ENCODE measurements at regions not wholly inside any gene's neighbourhood (a gene's known extent, or its start where the extent isn't known, plus 50 kb on each side); places are given as distances from the start of the nearest gene placed in this dataset.
"Not testable (repeated sequence)": the region's sequence is repeated elsewhere in the genome, so short reads cannot be mapped to it uniquely, and the experiment has no call there.

DNA sequence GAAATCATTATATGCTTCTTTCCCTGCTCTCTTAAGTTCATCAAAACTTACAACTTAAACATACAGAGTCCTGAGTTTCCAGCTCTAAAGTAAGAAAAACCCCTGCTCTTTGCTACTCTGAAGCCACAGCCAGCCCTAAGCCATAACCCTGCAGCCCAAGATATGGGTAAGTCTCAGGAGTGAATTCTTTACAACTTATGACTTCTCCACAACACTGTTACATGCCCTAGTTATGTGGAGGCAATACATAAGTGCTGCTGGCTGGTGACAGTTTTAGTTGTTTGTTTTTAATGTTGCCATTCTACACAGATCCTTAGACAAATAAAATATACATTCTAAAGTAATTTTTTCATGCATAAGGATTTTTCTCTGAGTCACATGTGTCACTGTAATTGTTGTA lies 100.2 kb downstream of the FBXO8 start:
- TF ChIP-seq, protein P1, sequence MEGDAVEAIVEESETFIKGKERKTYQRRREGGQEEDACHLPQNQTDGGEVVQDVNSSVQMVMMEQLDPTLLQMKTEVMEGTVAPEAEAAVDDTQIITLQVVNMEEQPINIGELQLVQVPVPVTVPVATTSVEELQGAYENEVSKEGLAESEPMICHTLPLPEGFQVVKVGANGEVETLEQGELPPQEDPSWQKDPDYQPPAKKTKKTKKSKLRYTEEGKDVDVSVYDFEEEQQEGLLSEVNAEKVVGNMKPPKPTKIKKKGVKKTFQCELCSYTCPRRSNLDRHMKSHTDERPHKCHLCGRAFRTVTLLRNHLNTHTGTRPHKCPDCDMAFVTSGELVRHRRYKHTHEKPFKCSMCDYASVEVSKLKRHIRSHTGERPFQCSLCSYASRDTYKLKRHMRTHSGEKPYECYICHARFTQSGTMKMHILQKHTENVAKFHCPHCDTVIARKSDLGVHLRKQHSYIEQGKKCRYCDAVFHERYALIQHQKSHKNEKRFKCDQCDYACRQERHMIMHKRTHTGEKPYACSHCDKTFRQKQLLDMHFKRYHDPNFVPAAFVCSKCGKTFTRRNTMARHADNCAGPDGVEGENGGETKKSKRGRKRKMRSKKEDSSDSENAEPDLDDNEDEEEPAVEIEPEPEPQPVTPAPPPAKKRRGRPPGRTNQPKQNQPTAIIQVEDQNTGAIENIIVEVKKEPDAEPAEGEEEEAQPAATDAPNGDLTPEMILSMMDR (conservative IDR thresholded peaks at IDR 0.05; ENCODE audit: low read depth, low read length) = no peak
- peak; percentile 13 for DNase-seq (ENCODE audit: low read depth)
- H3K4me3 ChIP-seq (ENCODE audit: low read depth, low read length) = no peak overlapping the region

DNA sequence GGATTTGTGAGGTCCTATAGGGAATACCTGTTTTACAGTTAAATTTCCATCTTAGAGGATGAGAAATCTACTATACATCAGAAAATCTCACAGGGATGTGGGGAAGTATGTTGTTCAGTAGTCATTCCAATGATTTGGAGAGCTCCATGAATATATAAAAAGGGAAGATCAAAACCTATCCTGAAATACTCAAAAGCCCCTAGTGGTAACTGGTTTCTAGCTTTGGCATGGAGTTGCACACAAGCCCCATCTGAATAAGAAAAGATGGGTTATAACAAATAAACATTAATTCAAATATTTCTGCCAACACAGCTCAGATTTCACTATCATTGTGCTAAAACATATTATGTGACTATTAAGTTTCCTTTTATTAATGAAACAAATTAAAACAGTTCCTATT lies 101.6 kb downstream of the FBXO8 start:
- no peak for DNase-seq (ENCODE audit: low read depth)
- H3K4me3 ChIP-seq (ENCODE audit: low read depth, low read length) = no peak overlapping the region
- TF ChIP-seq, protein P1 (conservative IDR thresholded peaks at IDR 0.05; ENCODE audit: low read depth, low read length) = no peak

DNA sequence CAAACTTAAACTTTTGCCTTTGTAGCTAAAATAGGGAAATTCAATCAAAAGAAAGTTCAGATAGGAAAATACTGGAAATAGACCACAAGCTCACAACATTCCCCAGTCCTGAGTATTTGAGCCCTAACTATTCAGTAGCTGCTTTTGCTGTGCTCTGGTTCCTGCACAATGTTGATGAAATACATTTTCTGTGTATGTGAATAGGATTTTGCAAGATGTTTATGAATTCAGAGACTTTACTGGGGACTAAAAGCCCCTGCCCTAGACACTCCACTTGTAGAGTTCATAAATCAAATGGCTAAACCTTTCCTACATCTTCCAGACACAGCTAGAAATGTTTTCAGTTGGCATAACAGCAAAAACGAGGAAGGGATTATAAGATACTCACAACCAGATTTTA lies 105.9 kb downstream of the FBXO8 start:
- TF ChIP-seq, protein P1 (conservative IDR thresholded peaks at IDR 0.05; ENCODE audit: low read depth, low read length) = no peak
- H3K4me3 ChIP-seq (ENCODE audit: low read depth, low read length) = no peak overlapping the region
- DNase-seq (ENCODE audit: low read depth) = no peak

DNA sequence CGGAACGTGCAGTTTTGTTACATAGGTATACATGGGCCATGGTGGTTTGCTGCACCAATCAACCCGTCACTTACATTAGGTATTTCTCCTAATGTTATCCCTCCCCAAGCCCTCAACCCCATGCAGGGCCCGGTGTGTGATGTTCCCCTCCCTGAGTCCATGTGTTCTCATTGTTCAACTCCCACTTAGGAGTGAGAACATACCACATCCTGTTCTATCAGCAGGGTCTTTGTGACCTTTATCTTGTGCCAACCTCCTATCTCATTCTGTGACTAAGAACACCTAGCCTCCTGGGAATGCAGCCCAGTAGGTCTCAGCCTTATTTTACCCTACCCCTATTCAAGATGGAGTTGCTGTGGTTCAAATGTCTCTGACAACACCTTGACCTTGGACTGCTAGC lies 107.6 kb downstream of the FBXO8 start:
- not testable (repeated sequence) for H3K4me3 ChIP-seq (ENCODE audit: low read depth, low read length); DNase-seq (ENCODE audit: low read depth)

DNA sequence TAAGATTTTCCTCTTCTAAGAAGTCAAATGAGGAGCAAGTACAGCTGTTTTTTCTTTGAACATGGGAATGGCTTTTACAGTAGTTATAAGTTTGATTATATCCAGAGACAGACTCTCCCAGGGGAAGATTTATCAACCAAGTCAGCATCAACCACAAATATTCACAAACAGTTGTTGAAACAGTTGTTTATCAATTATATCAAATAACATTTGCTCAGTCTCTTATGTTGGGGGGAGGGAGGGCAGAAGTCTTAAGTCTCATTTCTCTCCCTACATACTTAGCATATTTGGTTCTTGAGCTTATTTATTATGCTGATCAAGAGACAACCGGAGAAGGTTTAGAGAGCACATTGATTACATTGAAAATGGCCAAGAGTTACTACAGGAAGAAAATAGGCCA lies 110.1 kb downstream of the FBXO8 start:
- TF ChIP-seq, protein P1 (conservative IDR thresholded peaks at IDR 0.05; ENCODE audit: low read depth, low read length) = no peak
- H3K4me3 ChIP-seq (ENCODE audit: low read depth, low read length) = no peak overlapping the region
- no peak for DNase-seq (ENCODE audit: low read depth)

DNA sequence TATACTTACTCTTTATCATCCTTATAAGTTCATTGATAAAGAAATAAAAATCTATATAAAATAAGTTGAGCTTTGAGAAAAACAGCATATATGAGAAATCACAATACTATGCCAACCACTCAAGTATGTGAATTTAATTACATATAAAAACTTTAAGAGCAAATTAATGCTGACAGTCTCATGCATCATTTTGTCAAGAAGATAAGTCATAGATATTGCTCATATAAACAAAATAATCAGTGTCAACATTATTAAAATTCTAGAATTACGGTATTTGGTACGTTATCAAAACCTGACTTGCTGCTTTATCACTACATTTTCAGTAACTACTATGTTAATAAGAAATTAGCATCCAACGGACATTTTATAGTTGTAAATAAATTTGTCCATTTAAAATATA lies 111.2 kb downstream of the FBXO8 start:
- no peak for DNase-seq (ENCODE audit: low read depth)
- TF ChIP-seq, protein P1 (conservative IDR thresholded peaks at IDR 0.05; ENCODE audit: low read depth, low read length) = no peak
- H3K4me3 ChIP-seq (ENCODE audit: low read depth, low read length) = no peak overlapping the region

DNA sequence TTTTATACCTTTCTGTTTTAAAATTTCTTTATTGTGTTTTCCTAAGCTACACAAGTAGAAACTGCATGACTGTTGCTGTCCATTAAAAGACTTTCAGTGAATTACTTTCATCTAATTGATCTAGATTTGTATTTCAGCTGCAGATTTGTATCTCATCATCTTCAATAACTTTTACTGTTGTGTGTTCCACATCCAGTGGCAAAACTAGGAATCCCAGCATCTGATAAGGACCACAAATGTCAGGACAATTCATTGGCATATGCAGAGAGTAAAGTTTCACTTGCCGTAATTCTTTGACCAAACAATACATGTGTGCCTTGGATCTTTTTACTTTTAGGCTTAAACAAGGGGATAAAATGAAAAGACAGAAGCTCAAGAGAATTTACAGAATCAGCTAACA lies 112.6 kb downstream of the FBXO8 start:
- H3K4me3 ChIP-seq (ENCODE audit: low read depth, low read length) = no peak overlapping the region
- TF ChIP-seq, protein P1 (conservative IDR thresholded peaks at IDR 0.05; ENCODE audit: low read depth, low read length) = no peak
- no peak for DNase-seq (ENCODE audit: low read depth)

DNA sequence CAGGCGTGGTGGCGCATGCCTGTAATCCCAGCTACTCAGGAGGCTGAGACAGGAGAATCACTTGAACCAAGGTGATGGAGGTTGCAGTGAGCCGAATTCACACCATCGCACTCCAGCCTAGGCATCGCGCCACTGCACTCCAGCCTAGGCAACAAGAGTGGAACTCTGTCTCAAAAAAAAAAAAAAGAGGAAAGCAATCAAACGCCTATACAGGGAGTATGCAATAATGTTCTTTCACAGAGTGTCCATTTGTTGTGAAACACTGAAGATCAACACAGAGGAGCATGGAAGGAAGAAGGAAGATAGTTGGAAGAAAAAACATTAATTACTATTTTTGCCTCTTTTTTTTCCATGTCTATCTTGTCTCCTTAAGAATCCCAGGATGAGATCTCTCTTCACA lies 113.4 kb downstream of the FBXO8 start:
- TF ChIP-seq, protein P1 (conservative IDR thresholded peaks at IDR 0.05; ENCODE audit: low read depth, low read length) = no peak
- no peak for DNase-seq (ENCODE audit: low read depth)
- no peak overlapping the region for H3K4me3 ChIP-seq (ENCODE audit: low read depth, low read length)
